IMR-90 (cell line): ENCODE measurements at regions not wholly inside any gene's neighbourhood (a gene's known extent, or its start where the extent isn't known, plus 50 kb on each side); places are given as distances from the start of the nearest gene placed in this dataset.

Experiments
- ATAC-seq: fragments of 200-7000 bp; cut with Tn5 transposase; 2 replicates; pipeline ENCODE4 v1.9.1; 2020; ENCODE audit warnings: low read depth, mild to moderate bottlenecking, moderate library complexity
- BruUV-seq: library from RNA; stranded (reverse); fragments of 400-500 nt; replicated peaks from 2 replicates; lab custom pipeline; 2021; lab: Mats Ljungman, UMichigan
- CTCF ChIA-PET: fragments of 300-600 bp; formaldehyde crosslinking; extraction: SDS; loops from one replicate; lab custom pipeline; 2021; ENCODE audit warnings: antibody characterized with exemption; lab: Yijun Ruan, JAX
- POLR2A ChIA-PET: fragments of 300-600 bp; sonication (Branson Sonifier 250); formaldehyde crosslinking; loops from one replicate; lab custom pipeline; 2022; ENCODE audit warnings: antibody characterized with exemption; ENCODE audit not compliant: unreplicated experiment; lab: Charles Lee
- DNase-seq: peaks from one replicate; pipeline ENCODE4 v3.0.0; 2013
- H2AFZ ChIP-seq: replicated peaks from 2 replicates; pipeline ENCODE3; 2013; ENCODE audit warnings: low read length, mild to moderate bottlenecking; ENCODE audit not compliant: poor library complexity
- H2AK5ac ChIP-seq: 2 replicates; pipeline ENCODE4 v1.6.1; 2013; ENCODE audit warnings: low read depth, low read length, inconsistent platforms
- H2AK9ac ChIP-seq: replicated peaks from 2 replicates; pipeline ENCODE3; 2013; ENCODE audit warnings: mild to moderate bottlenecking, low read depth, low read length, moderate library complexity; ENCODE audit not compliant: poor library complexity
- H2BK120ac ChIP-seq: 2 replicates; pipeline ENCODE4 v1.6.1; 2013; ENCODE audit warnings: low read depth, low read length, inconsistent platforms
- H2BK15ac ChIP-seq: 3 replicates; pipeline ENCODE4 v1.6.1; 2013; ENCODE audit warnings: low read depth, low read length, inconsistent platforms
- H2BK20ac ChIP-seq: 2 replicates; pipeline ENCODE4 v1.6.1; 2013; ENCODE audit warnings: low read depth, mild to moderate bottlenecking, inconsistent platforms, low read length, moderate library complexity
- H2BK5ac ChIP-seq: 2 replicates; pipeline ENCODE4 v1.6.1; 2013; ENCODE audit warnings: mild to moderate bottlenecking, low read depth, low read length, inconsistent platforms; ENCODE audit not compliant: poor library complexity, severe bottlenecking
- H3K14ac ChIP-seq: replicated peaks from 2 replicates; pipeline ENCODE4 v1.6.1; 2013; ENCODE audit warnings: low read depth, low read length, inconsistent platforms
- H3K18ac ChIP-seq: 2 replicates; pipeline ENCODE4 v1.6.1; 2013; ENCODE audit warnings: low read depth, low read length, control low read depth
- H3K23ac ChIP-seq: 2 replicates; pipeline ENCODE4 v1.6.1; 2013; ENCODE audit warnings: low read depth, low read length, inconsistent platforms
- H3K27ac ChIP-seq: 2 replicates; pipeline ENCODE4 v1.5.1; 2013; ENCODE audit warnings: mild to moderate bottlenecking, control low read depth, low read length; ENCODE audit not compliant: insufficient read depth
- H3K27me3 ChIP-seq: 2 replicates; pipeline ENCODE4 v1.6.1; 2013; ENCODE audit warnings: low read length; ENCODE audit not compliant: control insufficient read depth, insufficient read depth
- H3K36me3 ChIP-seq: 2 replicates; pipeline ENCODE4 v1.6.1; 2013; ENCODE audit warnings: low read length, mixed read lengths; ENCODE audit not compliant: control insufficient read depth, insufficient read depth
- H3K4ac ChIP-seq: 2 replicates; pipeline ENCODE4 v1.6.1; 2013; ENCODE audit warnings: low read depth, low read length, inconsistent platforms
- H3K4me1 ChIP-seq: 2 replicates; pipeline ENCODE4 v1.6.1; 2013; ENCODE audit warnings: low read length, mixed read lengths; ENCODE audit not compliant: control insufficient read depth, insufficient read depth
- H3K4me2 ChIP-seq: 2 replicates; pipeline ENCODE4 v1.6.1; 2013; ENCODE audit warnings: low read depth, mild to moderate bottlenecking, control low read depth, low read length, moderate library complexity
- H3K4me3 ChIP-seq: 2 replicates; pipeline ENCODE4 v1.5.1; 2013; ENCODE audit warnings: low read depth, mild to moderate bottlenecking, control low read depth, low read length, moderate library complexity; ENCODE audit not compliant: insufficient read depth
- H3K56ac ChIP-seq: 2 replicates; pipeline ENCODE4 v1.6.1; 2013; ENCODE audit warnings: low read length, inconsistent platforms; ENCODE audit not compliant: insufficient read depth; ENCODE audit errors: extremely low read depth
- H3K79me1 ChIP-seq, 2 experiments: 2 replicates each; pipeline ENCODE4 v1.6.1; 2013; ENCODE audit warnings: low read length in 2 of 2, inconsistent platforms in 1 of 2, low read depth in 1 of 2
- H3K9ac ChIP-seq: 2 replicates; pipeline ENCODE4 v1.6.1; 2013; ENCODE audit warnings: low read depth, low read length, control low read depth
- H3K9me1 ChIP-seq: 2 replicates; pipeline ENCODE4 v1.6.1; 2013; ENCODE audit warnings: low read length, inconsistent platforms; ENCODE audit not compliant: insufficient read depth
- H3K9me3 ChIP-seq: 2 replicates; pipeline ENCODE4 v1.6.1; 2013; ENCODE audit warnings: low read length; ENCODE audit not compliant: control insufficient read depth, insufficient read depth
- H4K20me1 ChIP-seq: 2 replicates; pipeline ENCODE4 v1.6.1; 2013; ENCODE audit warnings: low read length, inconsistent platforms; ENCODE audit not compliant: insufficient read depth
- H4K5ac ChIP-seq: 2 replicates; pipeline ENCODE4 v1.6.1; 2013; ENCODE audit warnings: mild to moderate bottlenecking, low read depth, low read length, control low read depth
- H4K8ac ChIP-seq, 2 experiments: 2 replicates each; pipeline ENCODE4 v1.6.1; 2013; ENCODE audit warnings: low read depth in 2 of 2, low read length in 2 of 2, control low read depth in 1 of 2, inconsistent platforms in 1 of 2
- H4K91ac ChIP-seq: 2 replicates; pipeline ENCODE4 v1.6.1; 2013; ENCODE audit warnings: low read depth, low read length, inconsistent platforms; ENCODE audit not compliant: insufficient read depth
- BHLHE40 ChIP-seq: fragments of 150-350 bp; IDR thresholded peaks from 2 replicates; pipeline ENCODE4 v1.6.1; 2016; ENCODE audit warnings: mild to moderate bottlenecking, low read depth, low read length
- CEBPB ChIP-seq: IDR thresholded peaks from 2 replicates; pipeline ENCODE4 v1.6.1; 2012; ENCODE audit warnings: low read depth, low read length, improper control_type of control experiment
- CHD1 ChIP-seq: IDR thresholded peaks from 2 replicates; pipeline ENCODE4 v1.6.1; 2012; ENCODE audit warnings: low read depth, low read length, improper control_type of control experiment
- CTCF ChIP-seq: conservative IDR thresholded peaks from 2 replicates; pipeline ENCODE4 v1.5.1; 2012; ENCODE audit warnings: mild to moderate bottlenecking, low read depth, low read length, improper control_type of control experiment
- ELK1 ChIP-seq: fragments of 150-350 bp; IDR thresholded peaks from 2 replicates; pipeline ENCODE4 v1.6.1; 2016; ENCODE audit warnings: low read depth, mild to moderate bottlenecking, low read length, moderate library complexity, borderline replicate concordance
- FOS ChIP-seq: fragments of 150-350 bp; IDR thresholded peaks from 2 replicates; pipeline ENCODE4 v1.6.1; 2016; ENCODE audit warnings: low read depth, low read length
- MAFK ChIP-seq: IDR thresholded peaks from 2 replicates; pipeline ENCODE4 v1.6.1; 2012; ENCODE audit warnings: low read depth, low read length, improper control_type of control experiment
- MAZ ChIP-seq: IDR thresholded peaks from 2 replicates; pipeline ENCODE4 v1.6.1; 2012; ENCODE audit warnings: low read depth, mild to moderate bottlenecking, low read length, improper control_type of control experiment, moderate library complexity, borderline replicate concordance
- MXI1 ChIP-seq: IDR thresholded peaks from 2 replicates; pipeline ENCODE4 v1.6.1; 2012; ENCODE audit warnings: low read depth, mild to moderate bottlenecking, low read length, moderate library complexity, borderline replicate concordance
- NFE2L2 ChIP-seq: fragments of 150-350 bp; IDR thresholded peaks from 2 replicates; pipeline ENCODE4 v1.6.1; 2016; ENCODE audit warnings: low read depth, mild to moderate bottlenecking, low read length
- POLR2A ChIP-seq: IDR thresholded peaks from 2 replicates; pipeline ENCODE4 v1.6.1; 2012; ENCODE audit warnings: mild to moderate bottlenecking, low read depth, low read length
- RAD21 ChIP-seq: IDR thresholded peaks from 2 replicates; pipeline ENCODE4 v1.6.1; 2012; ENCODE audit warnings: low read length, improper control_type of control experiment
- RCOR1 ChIP-seq: IDR thresholded peaks from 2 replicates; pipeline ENCODE4 v1.6.1; 2012; ENCODE audit warnings: mild to moderate bottlenecking, low read length, improper control_type of control experiment; ENCODE audit not compliant: insufficient replicate concordance
- RFX5 ChIP-seq: IDR thresholded peaks from 2 replicates; pipeline ENCODE4 v1.8.0; 2012; ENCODE audit warnings: low read depth, mild to moderate bottlenecking, low read length, moderate library complexity
- SMC3 ChIP-seq: fragments of 150-350 bp; IDR thresholded peaks from 2 replicates; pipeline ENCODE4 v1.6.1; 2016; ENCODE audit warnings: low read depth, mild to moderate bottlenecking, antibody characterized with exemption, low read length, moderate library complexity
- USF2 ChIP-seq: fragments of 150-350 bp; IDR thresholded peaks from 2 replicates; pipeline ENCODE4 v1.6.1; 2017; ENCODE audit warnings: mild to moderate bottlenecking, antibody characterized with exemption, low read length, low read depth
- dilution Hi-C: fragments of 300-500 bp; cut with HindIII; formaldehyde crosslinking; loops from one replicate; pipeline ENCODE4 v1.14.3; 2018; ENCODE audit warnings: low sequenced_read_pairs; ENCODE audit not compliant: unreplicated experiment
- in situ Hi-C: fragments of 300-500 bp; cut with MboI; formaldehyde crosslinking; loops from 3 replicates; pipeline ENCODE4 v1.14.3; 2019; ENCODE audit warnings: low sequenced_read_pairs, inconsistent platforms, mixed read lengths
- intact Hi-C: fragments of 100-400 bp; cut with micrococcal nuclease; formaldehyde crosslinking; loops from 2 replicates; pipeline ENCODE4 v1.10.0; 2022

- Histone ChIP-seq H3K9me1 (no peaks in the 10 kb centered on the region), H2BK15ac (no peak overlapping the region), H3K27me3 (no peaks in the 10 kb centered on the region), H2AFZ (no peak overlapping the region), H3K9ac (no peak overlapping the region), H3K79me1 (no peaks in the 10 kb centered on the region), H3K14ac (no peak overlapping the region), H3K36me3 (no peaks in the 10 kb centered on the region), H3K4me2 (no peak overlapping the region), H3K4ac (no peak overlapping the region), H4K8ac (no peak overlapping the region), H2BK5ac (no peak overlapping the region), H4K5ac (no peak overlapping the region), H4K20me1 (no peaks in the 10 kb centered on the region), H3K23ac (no peak overlapping the region), H3K56ac (no peak overlapping the region), H3K9me3 (no peaks in the 10 kb centered on the region), H3K27ac (no peak overlapping the region), H3K4me1 (no peaks in the 10 kb centered on the region), H2BK20ac (no peak overlapping the region), H3K18ac (no peak overlapping the region), H4K91ac (no peak overlapping the region), H2AK9ac (no peak overlapping the region), H2BK120ac (no peak overlapping the region), H2AK5ac (no peak overlapping the region), H3K4me3 (no peak overlapping the region)
- ChIA-PET CTCF (no interaction called here), POLR2A (no interaction called here)
- no TSS peak for BruUV-seq
- ATAC-seq: no peak
- in situ Hi-C loops: no loop called here
- no peak for DNase-seq
- intact Hi-C loops: no loop called here
- dilution Hi-C loops: no loop called here
- TF ChIP-seq RAD21 (no peak), RCOR1 (no peak), RFX5 (no peak), ELK1 (no peak), USF2 (no peak), MXI1 (no peak), SMC3 (no peak), MAFK (no peak), CEBPB (no peak), CTCF (no peak), BHLHE40 (no peak), POLR2A (no peak), FOS (no peak), MAZ (no peak), NFE2L2 (no peak), CHD1 (no peak)
Measured at GRCh38 chrX:121146059-121146628, 98.7 kb downstream of the GLUD2 start.
